HEK293 (cell line): ENCODE measurements at regions not wholly inside any gene's neighbourhood (a gene's known extent, or its start where the extent isn't known, plus 50 kb on each side); places are given as distances from the start of the nearest gene placed in this dataset.

ENCODE experiments used
- ZNF302 ChIP-seq: fragments of 450-650 bp; formaldehyde crosslinking; IDR thresholded peaks from 2 replicates; pipeline ENCODE4 v1.5.1; 2016; ENCODE audit warnings: missing biosample characterization, missing genetic modification characterization, low read depth
- ZNF433 ChIP-seq: fragments of 450-650 bp; formaldehyde crosslinking; IDR thresholded peaks from 2 replicates; pipeline ENCODE4 v1.5.1; 2016; ENCODE audit warnings: missing biosample characterization, missing genetic modification characterization, low read depth
- ZNF48 ChIP-seq: fragments of 450-650 bp; formaldehyde crosslinking; IDR thresholded peaks from 2 replicates; pipeline ENCODE4 v1.5.1; 2016; ENCODE audit warnings: missing biosample characterization, missing genetic modification characterization

DNA sequence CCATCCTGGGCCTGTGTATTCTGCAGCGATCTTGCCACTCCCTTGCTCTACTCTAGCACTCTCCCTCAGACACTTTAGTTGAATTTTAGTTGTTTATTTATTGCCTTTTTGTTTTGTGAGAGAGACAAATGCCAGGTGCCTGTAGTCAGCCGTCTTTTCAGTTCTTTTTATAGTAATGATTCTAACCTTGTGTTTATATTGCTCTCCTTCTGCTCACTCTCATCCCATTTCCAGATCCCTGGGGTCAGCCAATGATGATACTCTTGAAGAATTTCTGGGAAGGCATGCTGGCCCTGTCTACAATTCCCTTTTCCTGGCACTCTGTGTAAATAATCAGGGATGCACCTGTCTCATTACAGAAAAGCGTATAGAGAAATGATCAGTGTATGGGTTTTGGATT lies 334.1 kb upstream of the MIS18BP1 start:
- TF ChIP-seq ZNF433, result no peak
- TF ChIP-seq ZNF48 (tag by site-specific recombination), result no peak
- TF ChIP-seq ZNF302, result no peak
